ENCODE measurements at regions not wholly inside any gene's neighbourhood (a gene's known extent, or its start where the extent isn't known, plus 50 kb on each side); places are given as distances from the start of the nearest gene placed in this dataset.

DNA sequence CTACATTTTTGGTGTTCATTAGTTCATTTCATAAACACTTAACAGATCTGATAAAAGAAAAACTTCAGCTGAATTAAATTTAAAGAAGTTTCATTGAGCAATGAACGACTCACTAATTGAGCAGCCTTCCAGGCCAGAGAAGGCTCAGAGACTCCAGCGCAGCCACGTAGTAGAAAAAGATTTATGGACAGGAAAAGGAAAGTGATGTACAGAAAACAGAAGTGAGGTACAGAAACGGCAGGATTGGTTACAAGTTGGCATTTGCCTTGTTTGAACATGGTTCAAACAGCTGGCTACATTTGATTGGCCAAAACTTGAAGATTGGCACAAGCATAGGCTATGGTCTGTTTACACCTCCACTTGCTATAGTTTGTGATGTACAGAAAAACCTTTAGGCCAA lies 166.3 kb upstream of the DTNBP1 start:
- WGBS, 2 donors, result 69 to 75% methylated on average over 4 of the region's 4 CpGs
- H3K9me3 ChIP-seq (ENCODE audit: control insufficient read depth, low read length), result no peaks in the 10 kb centered on the region
- DNase-seq, result no peak
- intact Hi-C loops (cut with DNase I), result no loop called here
- H3K27me3 ChIP-seq (ENCODE audit: control insufficient read depth in 1 of 2, insufficient read depth in 2 of 2, low read length in 1 of 2), result no peaks in the 10 kb centered on the region
- no peaks in the 10 kb centered on the region for H3K36me3 ChIP-seq (ENCODE audit: control insufficient read depth in 1 of 2, insufficient read depth in 2 of 2, low read length in 1 of 2)
- no peak overlapping the region for H3K4me3 ChIP-seq (ENCODE audit: low read length in 2 of 2)
- no peaks in the 10 kb centered on the region for H3K4me1 ChIP-seq (ENCODE audit: control insufficient read depth in 1 of 2, insufficient read depth in 2 of 2, low read length in 2 of 2)
- no peak for ATAC-seq (ENCODE audit: low FRiP score)
- H3K27ac ChIP-seq (ENCODE audit: low read depth in 1 of 2, low read length in 2 of 2), result no peak overlapping the region

- ATAC-seq (ENCODE audit: low FRiP score) (no peak), DNase-seq (no peak)
- intact Hi-C loops (cut with DNase I), result no loop called here
- Histone ChIP-seq H3K4me1 (ENCODE audit: control insufficient read depth in 1 of 2, insufficient read depth in 2 of 2, low read length in 2 of 2) (no peaks in the 10 kb centered on the region), H3K36me3 (ENCODE audit: control insufficient read depth in 1 of 2, insufficient read depth in 2 of 2, low read length in 1 of 2) (no peaks in the 10 kb centered on the region), H3K4me3 (ENCODE audit: low read length in 2 of 2) (no peak overlapping the region), H3K9me3 (ENCODE audit: control insufficient read depth, low read length) (no peaks in the 10 kb centered on the region), H3K27me3 (ENCODE audit: control insufficient read depth in 1 of 2, insufficient read depth in 2 of 2, low read length in 1 of 2) (no peaks in the 10 kb centered on the region), H3K27ac (ENCODE audit: low read depth in 1 of 2, low read length in 2 of 2) (no peak overlapping the region)
- 93 to 94% methylated on average over 8 of the region's 8 CpGs for WGBS, 2 donors
Observed at GRCh38 chr6:15827496-15828255, 164.8 kb upstream of the DTNBP1 start.

- no peaks in the 10 kb centered on the region for H3K36me3 ChIP-seq (ENCODE audit: control insufficient read depth in 1 of 2, insufficient read depth in 2 of 2, low read length in 1 of 2)
- H3K27me3 ChIP-seq (ENCODE audit: control insufficient read depth in 1 of 2, insufficient read depth in 2 of 2, low read length in 1 of 2), result no peaks in the 10 kb centered on the region
- DNase-seq (no peak), ATAC-seq (ENCODE audit: low FRiP score) (no peak)
- 95 to 97% methylated on average over 5 of the region's 5 CpGs for WGBS, 2 donors
- no peak overlapping the region for H3K27ac ChIP-seq (ENCODE audit: low read depth in 1 of 2, low read length in 2 of 2)
- no peaks in the 10 kb centered on the region for H3K4me1 ChIP-seq (ENCODE audit: control insufficient read depth in 1 of 2, insufficient read depth in 2 of 2, low read length in 2 of 2)
- H3K4me3 ChIP-seq (ENCODE audit: low read length in 2 of 2), result no peak overlapping the region
- H3K9me3 ChIP-seq (ENCODE audit: control insufficient read depth, low read length), result no peaks in the 10 kb centered on the region
- intact Hi-C loops (cut with DNase I), result no loop called here
Observed at GRCh38 chr6:15826814-15827318, 164.0 kb upstream of the DTNBP1 start.

DNA sequence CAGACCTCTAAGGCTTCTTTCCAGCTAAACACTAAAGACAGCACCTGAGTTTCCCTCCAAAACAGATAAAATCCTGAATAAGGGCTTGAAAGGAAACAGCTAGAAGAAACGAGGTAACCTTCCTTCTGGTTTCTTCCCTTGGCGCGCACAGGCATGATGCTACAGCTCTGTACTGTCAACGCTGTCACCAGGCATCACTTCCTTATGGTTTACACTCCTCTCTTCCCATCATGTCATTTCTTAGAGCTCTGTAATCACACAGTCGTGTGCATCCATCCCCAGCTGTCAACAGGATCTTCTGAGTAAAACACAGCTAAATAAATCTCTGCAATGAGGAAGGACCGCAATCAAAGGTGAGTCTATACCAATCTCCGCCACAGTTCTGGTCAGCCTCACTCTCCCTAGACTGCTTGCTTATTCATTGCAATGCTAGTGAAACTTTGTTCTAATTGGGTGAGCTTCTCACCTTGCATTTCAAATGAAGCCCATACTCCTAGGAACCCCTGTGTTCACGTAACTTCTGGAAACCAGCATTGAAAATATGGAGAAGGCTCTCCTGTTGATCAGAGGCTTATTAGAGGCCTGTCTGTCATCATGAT lies 162.6 kb upstream of the DTNBP1 start:
- H3K27ac ChIP-seq (ENCODE audit: low read depth in 1 of 2, low read length in 2 of 2), result no peak overlapping the region
- no peak overlapping the region for H3K4me3 ChIP-seq (ENCODE audit: low read length in 2 of 2)
- no peak for DNase-seq
- ATAC-seq (ENCODE audit: low FRiP score), result no peak
- WGBS, 2 donors, result 83 to 85% methylated on average over 8 of the region's 8 CpGs
- intact Hi-C loops (cut with DNase I), result no loop called here
- H3K9me3 ChIP-seq (ENCODE audit: control insufficient read depth, low read length), result no peaks in the 10 kb centered on the region
- no peaks in the 10 kb centered on the region for H3K36me3 ChIP-seq (ENCODE audit: control insufficient read depth in 1 of 2, insufficient read depth in 2 of 2, low read length in 1 of 2)
- H3K27me3 ChIP-seq (ENCODE audit: control insufficient read depth in 1 of 2, insufficient read depth in 2 of 2, low read length in 1 of 2), result no peaks in the 10 kb centered on the region
- H3K4me1 ChIP-seq (ENCODE audit: control insufficient read depth in 1 of 2, insufficient read depth in 2 of 2, low read length in 2 of 2), result no peaks in the 10 kb centered on the region

GRCh38 chr6:15824811-15825210 lies 162.0 kb upstream of the DTNBP1 start:
- intact Hi-C loops (cut with DNase I), result no loop called here
- DNase-seq (no peak), ATAC-seq (ENCODE audit: low FRiP score) (no peak)
- Histone ChIP-seq H3K36me3 (ENCODE audit: control insufficient read depth in 1 of 2, insufficient read depth in 2 of 2, low read length in 1 of 2) (no peaks in the 10 kb centered on the region), H3K27me3 (ENCODE audit: control insufficient read depth in 1 of 2, insufficient read depth in 2 of 2, low read length in 1 of 2) (no peaks in the 10 kb centered on the region), H3K4me3 (ENCODE audit: low read length in 2 of 2) (no peak overlapping the region), H3K9me3 (ENCODE audit: control insufficient read depth, low read length) (no peaks in the 10 kb centered on the region), H3K27ac (ENCODE audit: low read depth in 1 of 2, low read length in 2 of 2) (no peak overlapping the region), H3K4me1 (ENCODE audit: control insufficient read depth in 1 of 2, insufficient read depth in 2 of 2, low read length in 2 of 2) (no peaks in the 10 kb centered on the region)
- WGBS, 2 donors, result 86 to 92% methylated on average over 5 of the region's 5 CpGs

DNA sequence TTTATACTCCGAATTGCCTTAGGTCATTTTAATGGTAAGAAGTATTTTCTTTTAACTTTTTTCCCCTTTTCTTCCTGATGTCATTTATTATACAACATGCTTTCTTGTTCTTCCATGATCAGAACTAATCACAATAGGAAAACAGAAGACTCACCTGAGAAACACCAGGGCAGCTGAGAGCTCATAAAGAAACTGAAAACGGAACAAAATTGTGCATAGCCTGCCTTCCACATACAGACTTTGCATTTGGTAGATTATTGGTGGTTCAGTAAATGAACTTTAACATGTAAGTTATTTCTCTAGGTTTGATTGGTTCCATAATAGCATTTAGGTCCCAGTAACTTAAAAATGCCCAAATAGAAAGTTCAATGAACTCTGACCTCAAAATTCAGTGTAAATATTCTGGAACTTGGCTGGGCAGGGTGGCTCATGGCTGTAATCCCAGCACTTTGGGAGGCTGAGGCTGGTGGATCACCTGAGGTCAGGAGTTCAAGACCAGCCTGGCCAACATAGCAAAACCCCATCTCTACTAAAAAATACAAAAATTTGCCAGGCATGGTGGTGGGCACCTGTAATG lies 161.1 kb upstream of the DTNBP1 start:
- H3K4me3 ChIP-seq (ENCODE audit: low read length in 2 of 2), result no peak overlapping the region
- H3K27ac ChIP-seq (ENCODE audit: low read depth in 1 of 2, low read length in 2 of 2), result no peak overlapping the region
- 83 to 84% methylated on average over 2 of the region's 2 CpGs for WGBS, 2 donors
- no peaks in the 10 kb centered on the region for H3K9me3 ChIP-seq (ENCODE audit: control insufficient read depth, low read length)
- H3K27me3 ChIP-seq (ENCODE audit: control insufficient read depth in 1 of 2, insufficient read depth in 2 of 2, low read length in 1 of 2), result no peaks in the 10 kb centered on the region
- H3K4me1 ChIP-seq (ENCODE audit: control insufficient read depth in 1 of 2, insufficient read depth in 2 of 2, low read length in 2 of 2), result no peaks in the 10 kb centered on the region
- no peak for ATAC-seq (ENCODE audit: low FRiP score)
- DNase-seq, result no peak
- H3K36me3 ChIP-seq (ENCODE audit: control insufficient read depth in 1 of 2, insufficient read depth in 2 of 2, low read length in 1 of 2), result no peaks in the 10 kb centered on the region
- intact Hi-C loops (cut with DNase I), result no loop called here

DNA sequence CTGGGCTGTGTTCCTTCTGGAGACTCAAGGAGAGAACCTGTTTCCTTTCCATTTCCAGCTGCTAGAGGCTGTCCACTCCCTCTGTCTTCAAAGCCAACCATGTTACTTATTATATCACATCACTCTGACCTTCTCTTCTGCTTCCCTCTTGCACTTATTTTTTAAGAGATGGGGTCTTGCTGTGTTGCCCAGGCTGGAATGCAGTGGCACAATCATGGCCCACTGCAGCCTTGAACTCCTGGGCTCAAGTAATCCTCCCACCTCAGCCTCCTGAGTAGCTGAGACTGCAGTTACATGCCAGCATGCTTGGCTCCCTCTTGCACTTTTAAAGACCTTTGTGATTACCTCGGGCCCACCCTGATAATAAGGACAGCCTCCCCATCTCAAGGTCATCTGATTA lies 160.0 kb upstream of the DTNBP1 start:
- no peaks in the 10 kb centered on the region for H3K27me3 ChIP-seq (ENCODE audit: control insufficient read depth in 1 of 2, insufficient read depth in 2 of 2, low read length in 1 of 2)
- no peak overlapping the region for H3K4me3 ChIP-seq (ENCODE audit: low read length in 2 of 2)
- 32 to 78% methylated on average over 1 of the region's 1 CpG for WGBS, 2 donors
- no peaks in the 10 kb centered on the region for H3K36me3 ChIP-seq (ENCODE audit: control insufficient read depth in 1 of 2, insufficient read depth in 2 of 2, low read length in 1 of 2)
- H3K9me3 ChIP-seq (ENCODE audit: control insufficient read depth, low read length), result no peaks in the 10 kb centered on the region
- H3K4me1 ChIP-seq (ENCODE audit: control insufficient read depth in 1 of 2, insufficient read depth in 2 of 2, low read length in 2 of 2), result no peaks in the 10 kb centered on the region
- intact Hi-C loops (cut with DNase I), result no loop called here
- ATAC-seq (ENCODE audit: low FRiP score), result no peak
- DNase-seq, result no peak
- H3K27ac ChIP-seq (ENCODE audit: low read depth in 1 of 2, low read length in 2 of 2), result no peak overlapping the region

- DNase-seq (no peak), ATAC-seq (ENCODE audit: low FRiP score) (no peak)
- Histone ChIP-seq H3K9me3 (ENCODE audit: control insufficient read depth, low read length) (no peaks in the 10 kb centered on the region), H3K4me3 (ENCODE audit: low read length in 2 of 2) (no peak overlapping the region), H3K4me1 (ENCODE audit: control insufficient read depth in 1 of 2, insufficient read depth in 2 of 2, low read length in 2 of 2) (no peaks in the 10 kb centered on the region), H3K27ac (ENCODE audit: low read depth in 1 of 2, low read length in 2 of 2) (no peak overlapping the region), H3K36me3 (ENCODE audit: control insufficient read depth in 1 of 2, insufficient read depth in 2 of 2, low read length in 1 of 2) (no peaks in the 10 kb centered on the region), H3K27me3 (ENCODE audit: control insufficient read depth in 1 of 2, insufficient read depth in 2 of 2, low read length in 1 of 2) (no peaks in the 10 kb centered on the region)
- intact Hi-C loops (cut with DNase I), result no loop called here
- WGBS, 2 donors, result 95 to 96% methylated on average over 7 of the region's 7 CpGs
Observed at GRCh38 chr6:15819841-15820240, 157.0 kb upstream of the DTNBP1 start.

DNA sequence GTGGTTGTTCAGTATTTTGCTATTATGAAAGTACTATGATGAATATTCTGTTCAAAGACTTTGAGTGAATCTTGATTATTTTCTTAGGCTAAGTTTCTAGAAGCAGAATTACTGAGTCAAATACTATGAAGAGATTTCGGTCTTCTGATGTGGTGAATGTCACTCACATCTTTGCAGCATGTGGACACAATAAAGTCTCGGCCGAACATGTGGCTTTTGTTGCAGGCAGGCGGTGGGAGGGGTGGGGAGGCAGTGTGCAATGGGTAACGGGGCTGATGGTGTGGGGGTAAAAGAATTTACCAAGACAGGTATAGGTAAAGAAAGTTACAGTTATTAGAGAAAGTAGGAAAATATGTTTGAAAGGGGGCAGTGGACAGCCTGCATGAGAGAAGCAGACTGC lies 156.4 kb upstream of the DTNBP1 start:
- no peaks in the 10 kb centered on the region for H3K9me3 ChIP-seq (ENCODE audit: control insufficient read depth, low read length)
- no peak overlapping the region for H3K4me3 ChIP-seq (ENCODE audit: low read length in 2 of 2)
- 77 to 79% methylated on average over 5 of the region's 5 CpGs for WGBS, 2 donors
- no peaks in the 10 kb centered on the region for H3K27me3 ChIP-seq (ENCODE audit: control insufficient read depth in 1 of 2, insufficient read depth in 2 of 2, low read length in 1 of 2)
- intact Hi-C loops (cut with DNase I), result no loop called here
- DNase-seq (no peak), ATAC-seq (ENCODE audit: low FRiP score) (no peak)
- H3K36me3 ChIP-seq (ENCODE audit: control insufficient read depth in 1 of 2, insufficient read depth in 2 of 2, low read length in 1 of 2), result no peaks in the 10 kb centered on the region
- no peaks in the 10 kb centered on the region for H3K4me1 ChIP-seq (ENCODE audit: control insufficient read depth in 1 of 2, insufficient read depth in 2 of 2, low read length in 2 of 2)
- no peak overlapping the region for H3K27ac ChIP-seq (ENCODE audit: low read depth in 1 of 2, low read length in 2 of 2)
